22Rv1 (cell line): ENCODE measurements at regions not wholly inside any gene's neighbourhood (a gene's known extent, or its start where the extent isn't known, plus 50 kb on each side); places are given as distances from the start of the nearest gene placed in this dataset.

Experiments used
- ZFX ChIP-seq: fragments of 450-650 bp; IDR thresholded peaks from 2 replicates; pipeline ENCODE4 v1.6.1; 2017; ENCODE audit warnings: antibody characterized with exemption, borderline replicate concordance
- TF ChIP-seq, protein P1 (sequence below): fragments of 450-650 bp; IDR thresholded peaks from 2 replicates; pipeline ENCODE4 v1.5.1; 2017; ENCODE audit warnings: mild to moderate bottlenecking

DNA sequence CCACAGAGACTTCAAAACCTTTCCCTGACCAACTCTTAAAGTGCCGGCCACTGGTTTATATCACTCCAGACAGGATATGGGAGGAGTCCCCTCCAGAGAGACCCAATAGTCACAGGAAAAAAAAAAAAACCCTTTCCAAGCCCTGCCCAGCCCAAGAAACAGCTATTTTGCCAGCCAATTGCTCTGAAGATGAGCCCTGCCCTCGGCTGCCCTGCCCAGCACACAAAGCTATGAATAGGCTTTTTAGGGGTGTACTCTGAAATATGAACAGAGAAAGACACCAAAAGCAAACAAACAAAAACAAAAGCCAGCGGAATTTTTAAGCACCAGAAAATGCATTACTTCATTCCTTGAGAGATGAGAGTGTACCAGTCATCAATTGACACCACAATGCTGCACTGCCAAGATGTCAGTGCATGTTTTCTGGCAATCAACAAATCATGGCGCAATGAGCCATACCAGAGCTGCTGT lies 275.1 kb downstream of the C6orf118 start:
- TF ChIP-seq, protein P1, sequence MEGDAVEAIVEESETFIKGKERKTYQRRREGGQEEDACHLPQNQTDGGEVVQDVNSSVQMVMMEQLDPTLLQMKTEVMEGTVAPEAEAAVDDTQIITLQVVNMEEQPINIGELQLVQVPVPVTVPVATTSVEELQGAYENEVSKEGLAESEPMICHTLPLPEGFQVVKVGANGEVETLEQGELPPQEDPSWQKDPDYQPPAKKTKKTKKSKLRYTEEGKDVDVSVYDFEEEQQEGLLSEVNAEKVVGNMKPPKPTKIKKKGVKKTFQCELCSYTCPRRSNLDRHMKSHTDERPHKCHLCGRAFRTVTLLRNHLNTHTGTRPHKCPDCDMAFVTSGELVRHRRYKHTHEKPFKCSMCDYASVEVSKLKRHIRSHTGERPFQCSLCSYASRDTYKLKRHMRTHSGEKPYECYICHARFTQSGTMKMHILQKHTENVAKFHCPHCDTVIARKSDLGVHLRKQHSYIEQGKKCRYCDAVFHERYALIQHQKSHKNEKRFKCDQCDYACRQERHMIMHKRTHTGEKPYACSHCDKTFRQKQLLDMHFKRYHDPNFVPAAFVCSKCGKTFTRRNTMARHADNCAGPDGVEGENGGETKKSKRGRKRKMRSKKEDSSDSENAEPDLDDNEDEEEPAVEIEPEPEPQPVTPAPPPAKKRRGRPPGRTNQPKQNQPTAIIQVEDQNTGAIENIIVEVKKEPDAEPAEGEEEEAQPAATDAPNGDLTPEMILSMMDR: no peak
- TF ChIP-seq ZFX: no peak
